GM12891 (cell line): ENCODE measurements at regions not wholly inside any gene's neighbourhood (a gene's known extent, or its start where the extent isn't known, plus 50 kb on each side); places are given as distances from the start of the nearest gene placed in this dataset.

ENCODE experiments used
- DNase-seq: peaks from one replicate; pipeline ENCODE4 v3.0.0; 2011; ENCODE audit warnings: low spot score; ENCODE audit not compliant: insufficient read length
- FAIRE-seq: peaks from 2 replicates; lab custom pipeline; 2011; peaks lifted over from hg19 to GRCh38; lab: Jason Lieb, UNC
- PAX5 ChIP-seq: IDR thresholded peaks from 2 replicates; pipeline ENCODE4 v1.6.1; 2011; ENCODE audit warnings: low read length, moderate library complexity, mild to moderate bottlenecking; ENCODE audit not compliant: insufficient read depth, severe bottlenecking
- POLR2A ChIP-seq: IDR thresholded peaks from 2 replicates; pipeline ENCODE4 v1.6.1; 2011; ENCODE audit warnings: low read depth, low read length, control low read depth
- POLR2AphosphoS5 ChIP-seq: IDR thresholded peaks from 2 replicates; pipeline ENCODE4 v1.6.1; 2011; ENCODE audit warnings: low read depth, low read length, control low read depth
- POU2F2 ChIP-seq: IDR thresholded peaks from 2 replicates; pipeline ENCODE4 v1.6.1; 2011; ENCODE audit warnings: low read depth, mild to moderate bottlenecking, control low read depth, low read length, moderate library complexity
- SPI1 ChIP-seq: IDR thresholded peaks from 2 replicates; pipeline ENCODE4 v1.6.1; 2011; ENCODE audit warnings: low read depth, low read length, control low read depth
- TAF1 ChIP-seq: IDR thresholded peaks from 2 replicates; pipeline ENCODE4 v1.6.1; 2011; ENCODE audit warnings: low read depth, low read length, control low read depth

DNA sequence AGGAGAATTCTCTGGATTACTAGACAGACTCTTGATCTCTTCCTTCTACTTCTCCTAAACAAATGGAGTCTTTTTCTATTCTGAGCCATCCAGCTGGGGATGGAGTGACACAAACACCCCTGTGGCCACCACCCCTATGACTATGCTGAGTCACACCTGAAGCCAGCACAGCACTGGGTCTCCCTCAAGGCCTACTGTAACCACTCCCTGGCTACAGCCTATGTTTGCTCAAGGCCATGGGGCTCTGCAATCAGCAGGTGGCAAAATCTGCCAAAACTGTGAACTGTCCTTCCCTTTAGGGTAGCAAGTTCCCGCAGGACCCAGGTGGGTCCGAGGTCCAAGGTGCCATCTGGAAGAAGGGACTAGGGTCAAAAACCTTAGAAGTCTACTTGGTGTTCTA lies 132.3 kb downstream of the TINAG start:
- DNase-seq (no peak), FAIRE-seq (no peak)
- TF ChIP-seq TAF1 (no peak), POLR2AphosphoS5 (no peak), PAX5 (no peak), SPI1 (no peak), POU2F2 (no peak), POLR2A (no peak)

DNA sequence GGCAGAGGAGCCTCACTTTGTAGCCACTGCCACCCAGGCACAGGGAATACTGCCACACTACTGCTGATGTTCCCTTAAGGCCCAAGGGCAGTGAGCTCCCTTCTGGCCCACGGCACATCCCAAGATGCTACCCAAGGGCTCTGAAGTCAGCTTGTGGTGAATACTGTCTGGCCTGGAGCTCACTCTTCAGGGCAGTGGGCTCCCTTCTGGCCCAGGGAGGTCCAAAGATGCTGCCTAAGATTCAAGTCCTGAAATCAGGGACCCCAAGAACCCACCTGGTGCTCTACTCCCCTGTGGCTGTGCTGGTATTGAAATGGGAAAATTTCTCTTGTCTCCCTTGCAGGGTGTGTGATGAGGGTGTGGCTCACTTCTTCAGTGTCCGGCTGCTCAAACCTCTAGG lies 132.8 kb downstream of the TINAG start:
- no peak for TF ChIP-seq TAF1
- TF ChIP-seq POLR2AphosphoS5, result no peak
- TF ChIP-seq SPI1, result no peak
- no peak for TF ChIP-seq POLR2A
- no peak for TF ChIP-seq POU2F2
- DNase-seq (no peak), FAIRE-seq (no peak)

DNA sequence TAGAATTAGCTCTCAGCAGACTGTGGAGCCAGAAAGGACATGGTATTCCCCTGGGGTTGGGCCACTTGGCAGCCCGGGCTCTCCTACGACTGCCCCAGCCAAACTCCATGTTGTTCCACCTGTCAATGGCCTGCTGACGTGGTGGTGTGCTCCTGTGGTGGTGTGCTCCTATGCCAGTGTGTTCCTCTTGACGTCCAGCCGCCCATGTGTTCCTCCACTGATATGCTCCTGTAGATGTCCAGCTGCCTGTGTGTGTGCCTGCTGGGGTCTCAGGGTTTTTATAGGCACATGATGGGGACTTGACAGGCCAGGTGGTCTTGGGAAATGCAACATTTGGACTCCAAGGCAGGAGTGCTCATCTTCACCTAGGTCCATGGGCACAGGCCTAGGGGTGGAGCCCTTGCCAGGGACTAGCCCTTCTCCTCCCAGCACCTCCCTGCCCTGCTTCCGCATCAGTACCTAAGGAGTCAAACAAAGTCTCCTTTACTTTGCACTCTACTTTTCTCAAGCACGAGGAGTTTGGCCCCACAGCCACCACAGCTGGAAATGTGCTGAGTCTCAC lies 133.5 kb downstream of the TINAG start:
- no peak for FAIRE-seq
- no peak for TF ChIP-seq SPI1
- no peak for TF ChIP-seq POLR2A
- TF ChIP-seq POLR2AphosphoS5, result no peak
- TF ChIP-seq PAX5, result no peak
- TF ChIP-seq POU2F2, result no peak
- no peak for DNase-seq

DNA sequence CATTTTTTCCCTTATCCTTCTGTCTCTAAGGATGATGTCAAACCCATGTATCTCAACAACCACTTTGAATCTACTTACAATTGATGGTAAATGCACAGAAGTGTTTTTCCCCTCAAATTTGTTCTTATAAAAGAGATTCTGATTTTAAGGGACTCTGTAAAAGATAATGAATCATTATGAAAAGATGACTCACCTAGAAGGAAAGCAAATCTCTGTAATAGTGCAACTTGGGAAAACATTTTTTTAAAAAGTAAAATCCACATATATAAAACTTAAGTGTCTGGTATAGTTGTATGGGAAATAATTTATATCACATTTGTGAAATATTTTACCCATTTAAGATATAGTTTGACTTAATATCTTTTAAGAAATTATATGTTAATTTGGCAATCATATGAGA lies 137.0 kb downstream of the TINAG start:
- DNase-seq, result no peak
- TF ChIP-seq POLR2AphosphoS5, result no peak
- no peak for TF ChIP-seq TAF1
- TF ChIP-seq POU2F2, result no peak
- no peak for TF ChIP-seq PAX5
- no peak for FAIRE-seq

DNA sequence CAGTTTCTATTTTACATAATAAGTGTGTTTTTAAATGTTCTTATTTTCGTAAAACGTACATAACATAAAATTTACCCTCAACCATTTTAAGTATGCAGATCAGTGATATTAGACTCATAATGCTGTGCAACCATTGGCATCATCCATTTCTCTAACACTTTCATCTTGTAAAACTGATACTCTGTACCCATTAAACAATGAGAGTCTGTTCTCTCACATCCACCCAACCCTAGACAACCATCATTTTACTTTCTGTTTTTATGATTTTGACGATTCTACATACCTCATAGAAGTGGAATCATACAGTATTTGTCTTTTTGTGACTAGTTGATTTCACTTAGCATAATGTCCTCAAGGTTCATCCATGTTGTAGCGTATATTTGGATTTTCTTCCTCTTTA lies 140.4 kb downstream of the TINAG start:
- DNase-seq (no peak), FAIRE-seq (no peak)
- TF ChIP-seq SPI1 (no peak), TAF1 (no peak), POLR2A (no peak), POLR2AphosphoS5 (no peak), POU2F2 (no peak), PAX5 (no peak)

DNA sequence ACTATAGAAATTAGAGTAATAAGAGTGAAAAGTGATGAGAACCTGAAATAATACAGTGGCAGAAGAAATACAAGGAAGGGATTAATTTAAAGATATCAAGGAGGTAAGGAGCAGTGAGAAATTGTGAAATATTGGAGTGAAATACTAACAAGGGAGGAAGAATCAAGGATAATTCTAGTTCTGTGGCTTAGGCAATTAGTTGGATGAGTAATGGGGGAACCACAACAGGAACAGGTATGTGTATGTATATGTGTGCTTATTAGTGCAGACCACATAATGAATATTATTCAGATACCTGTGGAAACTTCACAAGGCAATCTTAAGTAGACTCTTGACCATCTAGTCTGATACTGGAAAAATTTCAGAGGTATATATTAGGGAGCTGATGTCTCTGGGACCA lies 143.3 kb downstream of the TINAG start:
- DNase-seq (no peak), FAIRE-seq (no peak)
- TF ChIP-seq TAF1 (no peak), PAX5 (no peak), SPI1 (no peak), POU2F2 (no peak), POLR2AphosphoS5 (no peak), POLR2A (no peak)

DNA sequence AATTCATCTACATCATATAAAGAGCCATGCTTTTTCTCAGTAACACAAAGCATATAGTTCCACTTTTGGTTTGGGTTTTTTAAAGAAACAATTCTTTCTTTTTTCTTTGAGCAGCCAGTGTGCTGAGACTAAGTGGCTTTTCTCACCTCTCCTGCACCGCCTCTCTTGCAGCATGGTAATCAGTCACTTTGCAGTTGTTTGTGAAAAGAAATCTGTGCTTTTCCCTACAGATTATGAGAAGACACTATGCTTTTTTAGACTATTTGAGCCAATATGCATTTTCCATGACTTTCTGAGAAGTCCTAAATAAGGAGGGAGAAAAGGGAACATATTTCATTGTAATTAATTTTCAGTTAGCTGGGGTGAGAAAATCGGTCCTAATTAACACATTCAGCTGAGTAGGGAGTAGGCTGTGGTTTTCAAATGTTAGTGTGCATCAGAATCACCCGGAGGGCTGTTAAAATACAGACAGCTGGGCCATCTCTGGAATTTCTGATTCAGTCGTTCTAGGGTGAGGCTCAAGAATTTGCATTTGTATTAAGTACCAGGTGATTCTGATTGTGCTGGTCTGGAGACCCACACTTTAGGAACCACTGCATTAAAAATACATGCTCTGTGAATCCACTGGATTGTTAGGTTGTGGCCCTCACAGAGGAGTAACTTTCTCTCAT lies 155.2 kb downstream of the TINAG start:
- FAIRE-seq (no peak), DNase-seq (no peak)
- TF ChIP-seq POLR2A (no peak), POLR2AphosphoS5 (no peak), SPI1 (no peak), POU2F2 (no peak), TAF1 (no peak), PAX5 (no peak)

DNA sequence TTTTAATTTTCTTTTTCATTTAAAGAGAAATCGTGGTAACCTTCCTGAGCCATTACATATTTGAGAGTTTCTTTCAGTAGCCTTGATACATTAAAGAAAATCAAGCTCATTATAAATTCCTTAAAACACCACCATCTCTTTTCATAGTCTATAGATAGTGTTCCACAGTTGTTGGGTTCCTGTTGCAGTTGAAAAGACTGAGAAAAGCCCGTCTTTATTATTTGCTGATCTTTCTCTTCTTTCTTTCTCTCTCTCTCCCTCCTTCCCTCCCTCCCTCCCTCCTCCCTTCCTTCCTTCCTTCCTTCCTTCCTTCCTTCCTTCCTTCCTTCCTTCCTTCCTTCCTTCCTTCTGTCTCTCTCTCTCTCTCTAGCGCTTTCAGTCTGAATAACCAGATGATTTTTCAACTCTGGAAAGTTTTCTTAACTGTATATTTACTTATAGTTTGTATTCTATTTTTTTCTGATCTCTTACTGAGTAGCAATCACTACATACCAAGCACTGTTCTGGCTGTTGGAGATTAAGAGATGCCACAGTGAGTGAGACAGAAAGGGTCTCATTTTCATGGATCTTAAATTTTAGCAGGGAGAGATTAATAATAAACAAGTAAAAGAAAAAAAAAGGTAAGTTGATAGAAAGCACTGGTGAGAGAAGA lies 157.5 kb downstream of the TINAG start:
- TF ChIP-seq POLR2A (no peak), SPI1 (no peak), POLR2AphosphoS5 (no peak), POU2F2 (no peak), TAF1 (no peak), PAX5 (no peak)
- FAIRE-seq, result no peak

DNA sequence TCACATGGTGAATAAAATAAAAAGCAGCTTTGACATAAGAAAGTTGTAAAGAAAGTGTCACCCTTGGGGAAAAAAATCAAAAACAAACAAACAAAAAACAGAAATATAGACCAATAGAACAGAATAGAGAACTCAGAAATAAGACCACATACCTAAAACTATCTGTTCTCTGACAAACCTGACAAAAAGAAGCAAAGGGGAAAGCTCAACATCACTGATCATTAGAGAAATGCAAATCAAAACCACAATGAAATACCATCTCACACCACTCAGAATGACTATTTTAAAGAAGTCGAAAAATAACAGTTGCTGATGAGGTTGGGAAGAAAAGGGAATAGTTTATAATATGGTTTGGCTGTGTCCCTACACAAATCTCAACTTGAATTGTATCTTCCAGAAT lies 159.1 kb downstream of the TINAG start:
- no peak for DNase-seq
- FAIRE-seq, result no peak
- TF ChIP-seq PAX5 (no peak), SPI1 (no peak), POLR2AphosphoS5 (no peak), TAF1 (no peak), POLR2A (no peak), POU2F2 (no peak)

More for the DNA sequence above, 157.5 kb downstream of the TINAG start:
- no peak for DNase-seq

DNA sequence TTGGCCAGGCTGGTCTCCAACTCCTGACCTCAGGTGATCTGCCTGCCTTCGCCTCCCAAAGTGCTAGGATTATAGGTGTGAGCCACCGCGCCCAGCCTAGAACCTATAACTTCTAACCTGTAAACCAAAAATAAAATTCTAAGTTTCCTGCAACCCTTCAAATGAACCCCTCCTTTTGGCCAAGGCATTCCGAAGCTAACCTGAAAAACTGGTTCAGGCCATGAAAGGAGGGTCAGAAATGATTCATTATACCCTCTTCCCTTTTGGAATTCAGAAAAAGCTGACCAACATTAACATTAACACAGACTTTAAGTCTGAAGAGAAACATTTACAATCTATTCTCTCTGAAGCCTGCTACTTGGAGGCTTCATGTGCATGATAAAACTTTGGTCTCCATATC lies 165.1 kb downstream of the TINAG start:
- DNase-seq (no peak), FAIRE-seq (no peak)
- TF ChIP-seq SPI1 (no peak), TAF1 (no peak), POU2F2 (no peak), PAX5 (no peak), POLR2A (no peak), POLR2AphosphoS5 (no peak)
